Left lung (tissue), 4 donors: ENCODE measurements at regions not wholly inside any gene's neighbourhood (a gene's known extent, or its start where the extent isn't known, plus 50 kb on each side); places are given as distances from the start of the nearest gene placed in this dataset.

Experiments
- ATAC-seq: fragments of 200-7000 bp; cut with Tn5 transposase; one replicate; pipeline ENCODE4 v1.9.1; 2020; ENCODE audit warnings: moderate library complexity
- DNase-seq, 4 donors: peaks; one replicate each; pipeline ENCODE4 v3.0.0-alpha.2; 2013 to 2020
- H3K27ac ChIP-seq, 2 donors: fragments of 200-600 bp; sonication (generic) in 1 of 2; one replicate each; pipeline versions ENCODE4 v1.5.0 to v1.8.0; 2020 to 2021
- H3K27me3 ChIP-seq, 2 donors: fragments of 200-600 bp; sonication (generic) in 1 of 2; one replicate each; pipeline versions ENCODE4 v1.5.0 to v1.8.0; 2020 to 2021
- H3K36me3 ChIP-seq, 2 donors: fragments of 200-600 bp; sonication (generic) in 1 of 2; one replicate each; pipeline versions ENCODE4 v1.5.0 to v1.8.0; 2020 to 2021
- H3K4me1 ChIP-seq, 2 donors: fragments of 200-600 bp; one replicate each; pipeline ENCODE4 v1.8.0; 2021
- H3K4me3 ChIP-seq, 2 donors: fragments of 200-600 bp; sonication (generic) in 1 of 2; one replicate each; pipeline versions ENCODE4 v1.5.0 to v1.8.0; 2020 to 2021; ENCODE audit warnings: mild to moderate bottlenecking in 1 of 2
- H3K9me3 ChIP-seq, 2 donors: fragments of 200-600 bp; sonication (generic) in 1 of 2; one replicate each; pipeline versions ENCODE4 v1.5.0 to v1.8.0; 2020 to 2021
- CTCF ChIP-seq, 2 donors: fragments of 200-600 bp; sonication (generic) in 1 of 2; IDR thresholded peaks; one replicate each; pipeline versions ENCODE4 v1.5.0 to v1.8.0; 2021; ENCODE audit warnings: antibody characterized with exemption in 2 of 2
- intact Hi-C, 2 donors: fragments of 100-400 bp; cut with DNase I; formaldehyde crosslinking; loops; one replicate each; pipeline versions ENCODE4 v1.11.2 to v1.14.2; 2022
- donor health status: DM: no; HTN: yes; CAD: no.
- donor health status: DM: no; HTN: no; CAD: no.

DNA sequence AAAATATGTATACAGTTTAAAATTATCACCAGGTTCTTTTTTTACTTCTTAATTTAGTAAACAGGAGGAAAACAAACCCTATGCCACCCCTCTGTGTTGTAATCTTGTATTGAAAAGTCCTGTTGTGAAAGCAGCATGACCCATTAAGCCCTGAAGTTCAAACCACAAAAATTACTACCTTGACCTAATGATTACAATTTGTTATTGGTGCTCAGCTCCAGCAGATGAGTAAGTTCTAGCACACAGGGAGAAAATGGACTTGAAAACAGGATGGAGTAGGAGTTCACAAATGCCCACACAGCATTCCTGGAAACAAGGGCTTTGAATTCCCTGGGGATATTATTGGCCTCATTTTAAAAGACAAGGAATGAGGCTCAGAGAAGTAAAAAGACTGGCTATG, 505.8 kb upstream of the ERCC4 start:
- H3K36me3 ChIP-seq, result no peaks in the 10 kb centered on the region
- no peak for TF ChIP-seq CTCF (IDR thresholded peaks at IDR 0.05)
- peaks cover 0 to 2% of the 10 kb centered on the region in 2 donors for H3K9me3 ChIP-seq
- H3K27me3 ChIP-seq, result no peaks in the 10 kb centered on the region
- ATAC-seq, result no peak
- H3K4me1 ChIP-seq, result no peaks in the 10 kb centered on the region
- H3K27ac ChIP-seq, result no peak overlapping the region
- intact Hi-C loops, result no loop called here
- no peak overlapping the region for H3K4me3 ChIP-seq
- no peak for DNase-seq

- Histone ChIP-seq H3K4me1 (no peaks in the 10 kb centered on the region), H3K9me3 (no peaks in the 10 kb centered on the region), H3K27me3 (no peaks in the 10 kb centered on the region), H3K27ac (no peak overlapping the region), H3K4me3 (no peak overlapping the region), H3K36me3 (no peaks in the 10 kb centered on the region)
- TF ChIP-seq CTCF (IDR thresholded peaks at IDR 0.05), result no peak
- ATAC-seq (no peak), DNase-seq (no peak)
- intact Hi-C loops, result no loop called here
Observed at GRCh38 chr16:13419589-13419988, 500.4 kb upstream of the ERCC4 start.

- Histone ChIP-seq H3K9me3 (no peaks in the 10 kb centered on the region), H3K4me3 (no peak overlapping the region), H3K4me1 (no peaks in the 10 kb centered on the region), H3K27ac (no peak overlapping the region), H3K27me3 (no peaks in the 10 kb centered on the region), H3K36me3 (no peaks in the 10 kb centered on the region)
- ATAC-seq (no peak), DNase-seq (no peak)
- TF ChIP-seq CTCF (IDR thresholded peaks at IDR 0.05), result no peak
- intact Hi-C loops, result no loop called here
Observed at GRCh38 chr16:13421726-13422125, 498.2 kb upstream of the ERCC4 start.

DNA sequence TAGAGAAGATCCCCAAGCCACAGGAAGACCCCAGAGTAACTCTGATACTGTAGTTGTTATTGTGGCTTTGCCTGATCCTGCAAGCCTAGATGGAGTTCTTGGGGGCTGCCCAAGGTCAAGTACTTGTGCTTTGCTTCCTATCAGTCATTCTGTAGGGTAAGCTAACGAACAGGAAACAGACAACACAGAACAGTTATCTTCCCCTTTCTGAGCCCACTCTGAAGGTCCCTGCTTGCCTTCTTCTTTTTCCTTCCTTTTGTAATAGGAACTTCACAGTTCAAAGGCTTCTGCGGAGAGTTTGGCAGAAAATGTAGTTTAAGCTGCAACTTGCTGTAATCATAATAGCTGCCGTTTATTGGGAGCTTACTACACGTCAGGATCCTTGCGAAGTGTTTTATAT, 494.1 kb upstream of the ERCC4 start:
- Histone ChIP-seq H3K4me3 (no peak overlapping the region), H3K27me3 (no peaks in the 10 kb centered on the region), H3K9me3 (no peaks in the 10 kb centered on the region), H3K27ac (no peak overlapping the region), H3K36me3 (no peaks in the 10 kb centered on the region), H3K4me1 (no peaks in the 10 kb centered on the region)
- TF ChIP-seq CTCF (IDR thresholded peaks at IDR 0.05), result no peak
- ATAC-seq, result no peak
- DNase-seq, result no peak
- intact Hi-C loops, result no loop called here

GRCh38 chr16:13426269-13426668, 493.7 kb upstream of the ERCC4 start:
- H3K27ac ChIP-seq, result no peak overlapping the region
- H3K4me1 ChIP-seq, result no peaks in the 10 kb centered on the region
- no peaks in the 10 kb centered on the region for H3K36me3 ChIP-seq
- no peak overlapping the region for H3K4me3 ChIP-seq
- DNase-seq, result no peak
- ATAC-seq, result no peak
- intact Hi-C loops, result no loop called here
- H3K9me3 ChIP-seq, result no peaks in the 10 kb centered on the region
- no peak for TF ChIP-seq CTCF (IDR thresholded peaks at IDR 0.05)
- no peaks in the 10 kb centered on the region for H3K27me3 ChIP-seq
